ENCODE measurements at regions not wholly inside any gene's neighbourhood (a gene's known extent, or its start where the extent isn't known, plus 50 kb on each side); places are given as distances from the start of the nearest gene placed in this dataset.

DNA sequence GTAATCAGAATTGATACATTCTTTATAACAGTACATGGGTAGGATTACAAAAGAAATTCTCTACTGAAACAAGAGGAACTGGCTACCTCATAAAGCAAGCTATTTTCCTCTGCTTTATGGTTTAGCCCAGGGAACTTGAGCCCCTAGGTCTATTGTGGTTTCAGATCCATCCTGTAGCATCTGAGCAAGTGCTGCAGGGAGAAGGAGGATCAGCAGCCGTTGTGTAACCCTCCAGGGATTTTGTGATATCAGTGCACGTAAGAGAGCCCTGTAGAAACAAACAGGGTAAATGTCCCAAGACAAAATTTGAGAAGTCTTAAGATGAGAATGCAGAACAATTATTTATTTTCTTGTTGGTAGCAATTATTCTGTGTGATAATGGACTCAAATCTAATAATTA is 165.2 kb upstream of the DEFB112 start:
- no peak for DNase-seq (ENCODE audit: extremely low read depth, low read depth, low spot score)

- DNase-seq (ENCODE audit: extremely low read depth, low read depth, low spot score): no peak
These were observed 168.1 kb upstream of the DEFB112 start for GRCh38 chr6:50217841-50218240.

- DNase-seq (ENCODE audit: extremely low read depth, low read depth, low spot score): no peak
These were observed 186.4 kb upstream of the DEFB112 start for GRCh38 chr6:50236164-50236563.

DNA sequence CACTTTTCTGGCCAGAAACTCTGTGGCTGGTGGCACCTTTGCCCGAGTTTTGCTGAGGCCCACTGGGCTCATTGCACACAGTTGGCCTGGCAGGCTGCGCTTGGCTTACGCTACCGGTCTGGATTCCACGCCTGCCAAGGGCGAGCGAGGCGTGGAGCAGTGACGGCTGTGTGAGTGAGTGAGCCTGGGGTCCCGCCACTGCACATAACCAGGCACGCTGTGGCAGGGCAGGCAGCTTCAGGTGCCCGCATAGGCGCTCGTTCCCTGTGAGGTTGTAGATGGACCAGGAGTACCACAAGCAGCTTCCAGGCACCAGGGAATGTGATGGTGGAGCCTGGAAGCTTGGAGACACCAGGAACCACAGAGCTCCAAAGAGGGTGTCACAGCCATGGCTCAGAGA is 190.1 kb upstream of the DEFB112 start:
- no peak for DNase-seq (ENCODE audit: extremely low read depth, low read depth, low spot score)

GRCh38 chr6:50240986-50241385 is 191.3 kb upstream of the DEFB112 start:
- no peak for DNase-seq (ENCODE audit: extremely low read depth, low read depth, low spot score)

DNA sequence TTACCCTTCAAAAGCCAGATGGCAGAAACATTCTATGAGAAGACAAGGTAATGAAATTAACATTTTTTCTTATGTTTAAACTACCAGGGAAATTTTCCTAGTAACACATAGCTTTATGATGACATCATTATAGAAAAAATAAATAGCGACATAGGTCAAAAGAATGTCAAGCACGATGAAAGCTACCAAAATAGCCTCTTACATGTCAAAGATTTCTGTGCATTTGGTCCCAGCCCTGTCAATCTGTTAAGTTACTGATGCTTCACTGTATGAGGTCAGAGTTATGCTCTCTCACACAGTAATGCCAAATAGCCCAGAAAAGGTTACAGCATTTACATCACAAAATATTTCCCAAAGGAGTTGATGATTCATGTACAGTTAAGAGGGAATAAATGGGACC is 199.8 kb upstream of the DEFB112 start:
- no peak for DNase-seq (ENCODE audit: extremely low read depth, low read depth, low spot score)

- no peak for DNase-seq (ENCODE audit: extremely low read depth, low read depth, low spot score)
These were observed 207.6 kb upstream of the DEFB112 start for GRCh38 chr6:50257322-50257721.

GRCh38 chr6:50259903-50260302 is 210.2 kb upstream of the DEFB112 start:
- no peak for DNase-seq (ENCODE audit: extremely low read depth, low read depth, low spot score)

DNA sequence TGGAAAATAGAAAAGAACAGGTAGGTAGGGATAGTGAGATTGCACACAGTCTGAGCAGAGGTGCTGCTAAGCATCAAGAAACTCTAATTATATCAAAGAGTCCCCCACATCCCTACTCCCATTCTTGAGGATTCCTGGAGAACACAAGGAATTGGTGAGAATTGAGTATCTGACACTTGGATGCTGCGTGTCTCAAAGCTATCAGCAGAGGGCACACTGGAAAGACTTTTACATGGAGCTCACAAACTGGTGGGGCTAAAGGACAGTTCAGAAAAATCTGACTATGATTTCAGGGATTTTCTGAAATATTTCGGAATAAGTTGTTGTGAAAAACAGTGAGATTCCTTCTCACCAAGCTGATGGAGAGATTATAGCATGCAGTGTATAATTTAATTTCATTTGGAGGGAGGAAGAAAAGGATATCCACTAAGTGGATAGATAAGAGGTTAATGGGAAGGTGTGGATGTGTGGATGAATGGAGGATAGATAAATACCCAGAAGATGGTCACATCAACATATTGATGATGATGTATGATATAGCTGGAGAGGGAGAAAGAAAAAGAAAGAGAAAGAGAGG is 215.4 kb upstream of the DEFB112 start:
- DNase-seq (ENCODE audit: extremely low read depth, low read depth, low spot score): no peak

GRCh38 chr6:50270415-50270814 is 220.7 kb upstream of the DEFB112 start:
- DNase-seq (ENCODE audit: extremely low read depth, low read depth, low spot score): no peak

DNA sequence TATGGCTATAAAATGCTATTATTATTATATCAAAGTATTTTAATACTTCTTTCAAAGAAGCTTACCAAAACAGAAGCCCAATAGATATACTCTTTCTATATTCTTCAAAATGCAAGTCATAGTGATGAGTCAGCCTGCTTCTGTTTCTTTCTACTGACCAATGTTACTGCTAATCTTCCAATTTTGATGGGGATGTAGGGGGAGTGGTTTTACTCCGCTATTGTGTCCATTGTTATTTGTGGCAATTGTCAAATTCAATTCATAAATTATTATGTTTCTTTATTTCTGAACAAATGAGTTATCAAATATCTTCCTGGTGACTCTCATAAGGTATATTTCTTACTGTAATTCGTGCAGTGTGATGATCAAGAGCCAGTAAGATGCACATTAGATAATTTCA is 221.5 kb upstream of the DEFB112 start:
- no peak for DNase-seq (ENCODE audit: extremely low read depth, low read depth, low spot score)

DNA sequence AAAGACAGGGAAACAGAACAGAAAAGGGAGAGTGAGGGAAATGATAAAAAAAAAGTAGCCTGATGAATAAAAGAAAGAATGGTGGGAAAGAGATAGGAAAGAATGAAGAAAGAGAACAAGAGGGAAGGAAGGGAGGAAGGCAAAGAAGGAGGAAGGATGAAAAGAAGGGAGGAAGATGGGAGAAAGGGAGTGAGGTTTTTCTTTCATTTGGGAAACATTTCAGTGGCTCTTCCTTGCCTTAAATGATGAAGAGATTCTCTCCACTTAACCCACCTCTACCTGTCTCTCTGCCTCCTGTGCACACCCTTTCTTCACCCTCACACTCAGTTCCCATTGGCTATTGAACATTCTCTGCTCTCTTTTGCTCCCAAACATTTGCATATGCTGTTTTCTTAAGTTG is 222.1 kb upstream of the DEFB112 start:
- DNase-seq (ENCODE audit: extremely low read depth, low read depth, low spot score): no peak

DNA sequence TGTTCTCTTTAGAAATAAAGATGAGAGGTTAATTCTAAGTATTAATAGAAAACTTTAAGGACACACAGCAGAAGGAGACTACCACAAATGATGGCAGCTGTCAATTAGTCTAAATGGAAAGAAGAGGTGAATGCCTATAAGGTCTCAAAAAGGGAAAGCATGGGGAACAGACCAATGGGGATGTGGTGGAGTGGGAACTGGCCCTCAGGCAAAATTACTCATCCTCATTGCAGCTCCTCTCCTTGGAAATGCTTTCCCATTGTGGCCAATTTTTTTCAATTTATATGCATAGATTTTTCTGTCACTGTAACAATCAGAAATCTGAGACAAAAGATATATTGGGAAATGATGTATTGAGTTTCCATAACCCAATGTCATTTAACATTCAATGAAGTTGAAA is 222.9 kb upstream of the DEFB112 start:
- no peak for DNase-seq (ENCODE audit: extremely low read depth, low read depth, low spot score)

- DNase-seq (ENCODE audit: extremely low read depth, low read depth, low spot score): no peak
These were observed 227.1 kb upstream of the DEFB112 start for GRCh38 chr6:50276771-50277261.

DNA sequence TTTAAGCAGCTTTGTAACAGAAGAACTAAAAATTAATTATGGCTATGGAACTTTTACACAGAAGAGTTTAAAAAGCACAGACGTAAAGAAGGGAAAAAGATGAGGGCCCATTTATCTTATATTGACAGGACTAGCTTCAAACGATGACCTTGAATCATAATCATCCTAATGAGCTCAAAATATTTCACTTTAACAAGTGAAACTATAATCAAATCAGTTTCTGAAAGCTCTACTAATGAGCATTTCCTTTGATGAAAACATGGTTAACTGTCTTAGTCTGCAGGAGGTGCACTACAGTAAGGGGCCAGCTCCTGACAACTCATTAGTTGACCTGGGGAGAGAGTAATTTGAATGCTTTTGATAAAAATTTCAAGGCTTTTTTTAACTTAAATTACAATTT is 228.0 kb upstream of the DEFB112 start:
- DNase-seq (ENCODE audit: extremely low read depth, low read depth, low spot score): no peak

- DNase-seq (ENCODE audit: extremely low read depth, low read depth, low spot score): no peak
These were observed 228.9 kb upstream of the DEFB112 start for GRCh38 chr6:50278663-50279062.

DNA sequence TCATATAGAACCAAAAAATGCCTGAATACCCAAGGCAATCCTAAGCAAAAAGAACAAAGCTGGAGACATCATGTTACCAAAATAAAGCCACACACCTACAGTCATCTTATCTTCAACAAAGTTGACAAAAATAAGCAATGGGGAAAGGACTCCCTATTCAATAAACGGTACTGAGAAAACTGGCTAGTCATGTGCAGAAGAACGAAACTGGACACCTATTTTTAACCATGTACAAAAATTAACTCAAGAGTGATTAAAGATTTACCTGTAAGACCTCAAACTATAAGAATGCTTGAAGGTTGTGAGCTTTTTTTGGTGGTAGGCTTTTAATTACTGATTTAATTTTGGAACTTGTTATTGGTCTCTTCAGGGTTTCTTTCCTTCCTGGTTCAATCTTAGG is 236.0 kb upstream of the DEFB112 start:
- no peak for DNase-seq (ENCODE audit: extremely low read depth, low read depth, low spot score)

DNA sequence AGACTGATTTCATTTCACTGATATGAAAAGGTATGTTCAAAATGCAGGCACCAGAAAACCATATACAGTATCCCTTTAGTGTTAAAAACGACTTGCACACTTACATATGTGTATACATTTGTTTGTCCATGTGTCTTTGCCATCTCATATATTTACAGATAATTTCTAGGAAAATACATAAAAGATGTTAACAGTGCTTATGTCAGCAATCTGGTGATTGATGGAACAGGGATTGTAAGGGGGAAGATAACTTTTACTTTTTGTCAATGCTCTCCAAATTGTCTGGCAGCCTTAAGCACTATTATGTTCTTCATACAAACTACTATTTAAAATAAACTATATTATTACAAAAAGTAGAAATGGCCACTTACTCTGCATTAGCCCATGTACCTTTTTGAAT is 238.5 kb upstream of the DEFB112 start:
- no peak for DNase-seq (ENCODE audit: extremely low read depth, low read depth, low spot score)

DNA sequence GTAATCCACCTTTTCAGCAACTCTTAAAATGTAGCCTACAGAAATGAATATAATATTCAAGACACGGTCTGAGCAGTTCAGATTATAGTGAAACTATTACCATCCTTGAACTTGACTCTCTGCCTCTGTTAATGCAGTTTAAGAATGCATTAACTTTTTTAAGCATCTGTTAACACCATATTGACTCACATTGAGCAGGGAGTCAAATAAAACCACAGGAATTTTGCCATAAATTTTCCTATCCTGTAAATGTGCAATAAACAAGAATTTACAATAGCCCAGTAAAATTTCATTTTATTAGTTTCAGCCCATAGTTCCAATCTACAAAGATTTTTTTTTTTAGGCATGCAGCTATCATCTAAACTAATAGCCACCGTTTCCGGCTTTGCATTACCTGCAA is 239.2 kb upstream of the DEFB112 start:
- DNase-seq (ENCODE audit: extremely low read depth, low read depth, low spot score): no peak

GRCh38 chr6:50289366-50289765 is 239.6 kb upstream of the DEFB112 start:
- DNase-seq (ENCODE audit: extremely low read depth, low read depth, low spot score): no peak

- no peak for DNase-seq (ENCODE audit: extremely low read depth, low read depth, low spot score)
These were observed 251.6 kb upstream of the DEFB112 start for GRCh38 chr6:50301307-50301706.

- DNase-seq (ENCODE audit: extremely low read depth, low read depth, low spot score): no peak
These were observed 255.9 kb upstream of the DEFB112 start for GRCh38 chr6:50305660-50306059.

GRCh38 chr6:50318536-50318935 is 268.8 kb upstream of the DEFB112 start:
- no peak for DNase-seq (ENCODE audit: extremely low read depth, low read depth, low spot score)
